Astrocyte (in vitro differentiated cells and primary cell): ENCODE measurements at regions not wholly inside any gene's neighbourhood (a gene's known extent, or its start where the extent isn't known, plus 50 kb on each side); places are given as distances from the start of the nearest gene placed in this dataset.

Experiments
- CTCF ChIP-seq: IDR thresholded peaks from 2 replicates; pipeline ENCODE4 v1.5.1; 2011; ENCODE audit warnings: low read depth, mild to moderate bottlenecking, inconsistent platforms, low read length, moderate library complexity; ENCODE audit not compliant: insufficient read depth
- EZH2 ChIP-seq: IDR thresholded peaks from 2 replicates; pipeline ENCODE4 v1.6.1; 2012; ENCODE audit warnings: mild to moderate bottlenecking, low read length, inconsistent platforms; ENCODE audit not compliant: insufficient read depth

- TF ChIP-seq CTCF (no peak), EZH2 (no peak)
Measured at GRCh38 chr18:22678486-22678885, 254.6 kb upstream of the RBBP8 start.
